B cell (primary cell): ENCODE measurements at regions not wholly inside any gene's neighbourhood (a gene's known extent, or its start where the extent isn't known, plus 50 kb on each side); places are given as distances from the start of the nearest gene placed in this dataset.

Experiments used
- ATAC-seq: fragments of 200-7000 bp; cut with Tn5 transposase; one replicate; pipeline ENCODE4 v1.10.0; 2021; ENCODE audit warnings: low read depth, mild to moderate bottlenecking, moderate number of reproducible peaks, moderate library complexity
- CTCF ChIA-PET: fragments of 350-600 bp; sonication (Branson Sonifier 250); formaldehyde crosslinking; loops from one replicate; lab custom pipeline; 2021; ENCODE audit warnings: antibody characterized with exemption, inconsistent platforms; lab: Charles Lee
- POLR2A ChIA-PET: fragments of 350-600 bp; sonication (Branson Sonifier 250); formaldehyde crosslinking; loops from one replicate; lab custom pipeline; 2021; ENCODE audit warnings: antibody characterized with exemption; lab: Charles Lee
- DNase-seq: peaks from one replicate; pipeline ENCODE4 v3.0.0; 2013
- H2AFZ ChIP-seq: 2 replicates; pipeline ENCODE4 v1.6.1; 2012; ENCODE audit warnings: mild to moderate bottlenecking, low read depth, low read length; ENCODE audit not compliant: insufficient read depth, poor library complexity, severe bottlenecking
- H3K27ac ChIP-seq, 2 donors: 1 replicate in 1 of 2; 2 replicates in 1 of 2; pipeline ENCODE4 v1.5.1; 2012 to 2013; ENCODE audit warnings: low read length in 2 of 2, mild to moderate bottlenecking in 2 of 2, moderate library complexity in 1 of 2
- H3K27me3 ChIP-seq, 4 experiments: fragments of 200-600 bp in 1 of 4; sonication (generic) in 1 of 4; replicated peaks in 1 of 4; 1 replicate in 2 of 4; 2 replicates in 2 of 4; pipeline versions ENCODE4 v1.6.1 to v1.7.0; 2013 to 2016; ENCODE audit warnings: low read length in 3 of 4, mild to moderate bottlenecking in 2 of 4, mixed read lengths in 1 of 4, moderate library complexity in 1 of 4; ENCODE audit not compliant: insufficient read depth in 4 of 4, control insufficient read depth in 3 of 4; ENCODE audit errors: control extremely low read depth in 1 of 4
- H3K36me3 ChIP-seq, 2 experiments: replicated peaks in 1 of 2; 1 replicate in 1 of 2; 2 replicates in 1 of 2; pipeline versions ENCODE4 v1.6.1 to v1.7.1; 2013; ENCODE audit warnings: low read length in 1 of 2; ENCODE audit not compliant: insufficient read depth in 2 of 2, control insufficient read depth in 1 of 2; ENCODE audit errors: control extremely low read depth in 1 of 2, extremely low read depth in 1 of 2
- H3K4me1 ChIP-seq, 2 donors: fragments of 200-600 bp in 1 of 2; sonication (generic) in 1 of 2; 1 replicate in 1 of 2; 2 replicates in 1 of 2; pipeline versions ENCODE4 v1.5.1 to v1.6.1; 2013 to 2017; ENCODE audit warnings: low read length in 2 of 2; ENCODE audit not compliant: control insufficient read depth in 2 of 2, insufficient read depth in 2 of 2
- H3K4me2 ChIP-seq: replicated peaks from 2 replicates; pipeline ENCODE3; 2012; ENCODE audit warnings: mild to moderate bottlenecking, low read depth, low read length; ENCODE audit not compliant: poor library complexity, severe bottlenecking
- H3K4me3 ChIP-seq, 5 experiments: fragments of 200-600 bp in 1 of 5; sonication (generic) in 1 of 5; 1 replicate in 3 of 5; 2 replicates in 2 of 5; pipeline versions ENCODE4 v1.5.1 to v1.7.0; 2011 to 2016; ENCODE audit warnings: low read length in 4 of 5, mild to moderate bottlenecking in 4 of 5, low read depth in 2 of 5, control low read depth in 1 of 5, moderate library complexity in 1 of 5; ENCODE audit not compliant: insufficient read depth in 1 of 5; ENCODE audit errors: control extremely low read depth in 1 of 5, extremely low read depth in 1 of 5
- H3K79me2 ChIP-seq: fragments of 200-600 bp; sonication (generic); one replicate; pipeline ENCODE4 v1.6.0; 2016; ENCODE audit warnings: low read length; ENCODE audit not compliant: control insufficient read depth, insufficient read depth
- H3K9ac ChIP-seq: fragments of 200-600 bp; sonication (generic); 2 replicates; pipeline ENCODE4 v1.6.1; 2017; ENCODE audit warnings: mild to moderate bottlenecking, low read length, moderate library complexity
- H3K9me3 ChIP-seq, 3 donors: one replicate each; pipeline versions ENCODE4 v1.6.1 to v1.7.1; 2013; ENCODE audit warnings: low read length in 2 of 3; ENCODE audit not compliant: control insufficient read depth in 2 of 3, insufficient read depth in 1 of 3; ENCODE audit errors: control extremely low read depth in 1 of 3
- H4K20me1 ChIP-seq: 2 replicates; pipeline ENCODE4 v1.6.0; 2012; ENCODE audit warnings: mild to moderate bottlenecking, low read length; ENCODE audit not compliant: insufficient read depth, control insufficient read depth, poor library complexity, severe bottlenecking
- H3K27ac Mint-ChIP-seq: one replicate; pipeline ENCODE4 v1.8.0; 2021; ENCODE audit warnings: mixed read lengths
- H3K27me3 Mint-ChIP-seq: one replicate; pipeline ENCODE4 v1.8.0; 2021; ENCODE audit warnings: mixed read lengths
- H3K4me1 Mint-ChIP-seq: one replicate; pipeline ENCODE4 v1.8.0; 2021; ENCODE audit warnings: mixed read lengths
- H3K4me3 Mint-ChIP-seq: one replicate; pipeline ENCODE4 v1.8.0; 2021; ENCODE audit warnings: mixed read lengths
- H3K9me3 Mint-ChIP-seq: one replicate; pipeline ENCODE4 v1.8.0; 2022; ENCODE audit warnings: mixed read lengths; ENCODE audit not compliant: insufficient read depth
- EZH2 ChIP-seq: IDR thresholded peaks from 2 replicates; pipeline ENCODE4 v1.6.1; 2012; ENCODE audit warnings: borderline replicate concordance, low read depth, mild to moderate bottlenecking, moderate library complexity, low read length; ENCODE audit not compliant: insufficient read depth, poor library complexity, severe bottlenecking
- WGBS: methylation state at CpG from one replicate; pipeline ENCODE4 v1.1.5; 2013; ENCODE audit warnings: missing lambda C conversion rate; ENCODE audit not compliant: insufficient coverage; 5-methylcytosine and 5-hydroxymethylcytosine counted together
- intact Hi-C: fragments of 100-400 bp; cut with micrococcal nuclease; formaldehyde crosslinking; loops from one replicate; pipeline ENCODE4 v1.10.0; 2022
- TF ChIP-seq, protein P1 (sequence below): fragments of 200-600 bp; IDR thresholded peaks from one replicate; pipeline ENCODE4 v1.8.0; 2022; ENCODE audit warnings: antibody characterized with exemption, mild to moderate bottlenecking

DNA sequence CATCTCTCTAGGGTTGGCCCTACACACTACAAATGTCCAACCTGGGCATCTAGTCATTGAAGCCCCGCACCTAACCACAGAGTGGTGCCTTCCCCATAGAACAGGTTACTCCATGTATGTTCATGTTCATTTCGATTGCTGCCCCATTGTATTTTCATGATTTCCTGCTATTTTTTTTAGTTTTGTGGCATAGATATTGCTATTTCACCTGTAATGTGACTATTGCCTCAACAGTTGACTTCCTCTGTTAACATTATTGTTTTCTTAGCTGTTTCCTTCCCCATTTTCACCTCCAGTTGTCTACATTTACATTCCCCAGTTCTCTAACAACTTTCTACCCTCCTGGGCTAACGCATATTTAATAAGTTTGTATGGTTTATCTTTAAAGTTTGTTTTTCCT, 137.7 kb upstream of the RBMS3 start:
- Mint-ChIP-seq H3K4me1 (no peaks in the 10 kb centered on the region), H3K27ac (no peak overlapping the region), H3K4me3 (no peak overlapping the region), H3K27me3 (no peaks in the 10 kb centered on the region), H3K9me3 (no peaks in the 10 kb centered on the region)
- H3K36me3 ChIP-seq, result no peaks in the 10 kb centered on the region
- no peak overlapping the region for H3K4me3 ChIP-seq
- DNase-seq (no peak), ATAC-seq (no peak)
- whole genome bisulfite sequencing, result no CpG with 5 or more reads among the region's 3 CpGs
- TF ChIP-seq, protein P1, sequence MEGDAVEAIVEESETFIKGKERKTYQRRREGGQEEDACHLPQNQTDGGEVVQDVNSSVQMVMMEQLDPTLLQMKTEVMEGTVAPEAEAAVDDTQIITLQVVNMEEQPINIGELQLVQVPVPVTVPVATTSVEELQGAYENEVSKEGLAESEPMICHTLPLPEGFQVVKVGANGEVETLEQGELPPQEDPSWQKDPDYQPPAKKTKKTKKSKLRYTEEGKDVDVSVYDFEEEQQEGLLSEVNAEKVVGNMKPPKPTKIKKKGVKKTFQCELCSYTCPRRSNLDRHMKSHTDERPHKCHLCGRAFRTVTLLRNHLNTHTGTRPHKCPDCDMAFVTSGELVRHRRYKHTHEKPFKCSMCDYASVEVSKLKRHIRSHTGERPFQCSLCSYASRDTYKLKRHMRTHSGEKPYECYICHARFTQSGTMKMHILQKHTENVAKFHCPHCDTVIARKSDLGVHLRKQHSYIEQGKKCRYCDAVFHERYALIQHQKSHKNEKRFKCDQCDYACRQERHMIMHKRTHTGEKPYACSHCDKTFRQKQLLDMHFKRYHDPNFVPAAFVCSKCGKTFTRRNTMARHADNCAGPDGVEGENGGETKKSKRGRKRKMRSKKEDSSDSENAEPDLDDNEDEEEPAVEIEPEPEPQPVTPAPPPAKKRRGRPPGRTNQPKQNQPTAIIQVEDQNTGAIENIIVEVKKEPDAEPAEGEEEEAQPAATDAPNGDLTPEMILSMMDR, result no peak
- no peak for TF ChIP-seq EZH2
- H3K27me3 ChIP-seq, result no peaks in the 10 kb centered on the region
- ChIA-PET POLR2A (no interaction called here), CTCF (no interaction called here)
- H3K4me2 ChIP-seq, result no peak overlapping the region
- H3K27ac ChIP-seq, result no peak overlapping the region
- no peak overlapping the region for H3K9ac ChIP-seq
- intact Hi-C loops, result no loop called here
- no peak overlapping the region for H2AFZ ChIP-seq
- H4K20me1 ChIP-seq, result no peaks in the 10 kb centered on the region
- no peaks in the 10 kb centered on the region for H3K4me1 ChIP-seq
- H3K79me2 ChIP-seq, result no peaks in the 10 kb centered on the region
- no peaks in the 10 kb centered on the region for H3K9me3 ChIP-seq

DNA sequence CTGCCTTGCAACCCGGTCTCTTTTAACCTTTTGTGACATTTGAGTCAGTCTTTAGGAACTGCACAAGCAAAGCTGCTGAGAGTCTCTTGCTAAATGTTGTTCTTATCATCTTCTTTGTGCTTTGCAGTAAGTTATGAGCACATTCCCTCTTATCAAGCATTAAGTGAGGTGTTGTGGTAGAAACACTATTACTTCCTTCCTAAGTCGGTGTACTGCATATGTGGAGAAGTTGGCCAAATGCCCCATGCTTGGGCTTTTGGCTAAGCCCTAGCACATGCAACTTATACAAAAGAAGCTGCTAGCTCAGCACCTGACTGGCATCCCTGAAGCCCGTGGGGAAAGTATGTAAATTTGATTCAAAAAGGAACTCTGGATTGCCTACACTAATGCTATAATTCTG, 136.5 kb upstream of the RBMS3 start:
- H3K4me3 ChIP-seq, result no peak overlapping the region
- H3K36me3 ChIP-seq, result no peaks in the 10 kb centered on the region
- Mint-ChIP-seq H3K27me3 (no peaks in the 10 kb centered on the region), H3K9me3 (no peaks in the 10 kb centered on the region), H3K4me3 (no peak overlapping the region), H3K4me1 (no peaks in the 10 kb centered on the region), H3K27ac (no peak overlapping the region)
- intact Hi-C loops, result no loop called here
- H3K9ac ChIP-seq, result no peak overlapping the region
- no peaks in the 10 kb centered on the region for H3K4me1 ChIP-seq
- ChIA-PET POLR2A (no interaction called here), CTCF (no interaction called here)
- no peaks in the 10 kb centered on the region for H3K79me2 ChIP-seq
- ATAC-seq, result no peak
- TF ChIP-seq EZH2, result no peak
- TF ChIP-seq, protein P1, result no peak
- 9% methylated on average over 1 of the region's 3 CpGs for WGBS
- no peak overlapping the region for H3K4me2 ChIP-seq
- H4K20me1 ChIP-seq, result no peaks in the 10 kb centered on the region
- H3K27me3 ChIP-seq, result no peaks in the 10 kb centered on the region
- H3K27ac ChIP-seq, result no peak overlapping the region
- no peak overlapping the region for H2AFZ ChIP-seq
- no peaks in the 10 kb centered on the region for H3K9me3 ChIP-seq
- DNase-seq, result no peak
